K562 (cell line): ENCODE measurements at regions not wholly inside any gene's neighbourhood (a gene's known extent, or its start where the extent isn't known, plus 50 kb on each side); places are given as distances from the start of the nearest gene placed in this dataset.

Experiments used
- BRD9 ChIP-seq: fragments of 450-650 bp; IDR thresholded peaks from 2 replicates; pipeline ENCODE4 v1.6.1; 2018; ENCODE audit warnings: low read depth; ENCODE audit not compliant: partially characterized antibody
- HDAC1 ChIP-seq, 2 experiments: fragments of 450-650 bp; IDR thresholded peaks; 2 replicates each; pipeline ENCODE4 v1.6.1; 2016 to 2017; ENCODE audit warnings: inconsistent platforms in 1 of 2, mild to moderate bottlenecking in 1 of 2, moderate library complexity in 1 of 2
- HINFP ChIP-seq: fragments of 450-650 bp; conservative IDR thresholded peaks from 2 replicates; pipeline ENCODE4 v1.6.1; 2016; ENCODE audit warnings: missing genetic modification characterization, low read depth, mild to moderate bottlenecking, control low read depth, missing compliant biosample characterization
- HSF4 ChIP-seq: fragments of 250-450 bp; sonication (Bioruptor Pico); IDR thresholded peaks from 2 replicates; pipeline ENCODE4 v2.1.2; 2022; ENCODE audit warnings: mild to moderate bottlenecking, moderate library complexity, borderline replicate concordance
- JUN ChIP-seq, 2 experiments: sonication (generic) in 1 of 2; formaldehyde crosslinking in 1 of 2; IDR thresholded peaks; 2 replicates each; pipeline versions ENCODE4 v1.6.1 to v1.8.0; 2012 to 2022; ENCODE audit warnings: borderline replicate concordance in 2 of 2, mild to moderate bottlenecking in 2 of 2, improper control_type of control experiment in 1 of 2, low read depth in 1 of 2, low read length in 1 of 2, missing genetic modification reagents in 1 of 2
- NCOA6 ChIP-seq: fragments of 450-650 bp; IDR thresholded peaks from 2 replicates; pipeline ENCODE4 v1.6.1; 2017; ENCODE audit warnings: mild to moderate bottlenecking
- NR2C2 ChIP-seq, 2 experiments: fragments of 200-800 bp in 1 of 2; sonication (Bioruptor generic) in 1 of 2; sonication (generic) in 1 of 2; formaldehyde crosslinking in 1 of 2; IDR thresholded peaks; 2 replicates each; pipeline versions ENCODE4 v1.6.1 to v1.8.0; 2016 to 2022; ENCODE audit warnings: mild to moderate bottlenecking in 1 of 2, missing compliant biosample characterization in 1 of 2, missing genetic modification characterization in 1 of 2, missing genetic modification reagents in 1 of 2
- THRB ChIP-seq: fragments of 450-650 bp; formaldehyde crosslinking; conservative IDR thresholded peaks from 2 replicates; pipeline ENCODE4 v1.4.0; 2022; ENCODE audit warnings: mild to moderate bottlenecking, missing genetic modification characterization
- ZBTB11 ChIP-seq, 3 experiments: fragments of 200-800 bp in 1 of 3; fragments of 250-450 bp in 1 of 3; fragments of 450-650 bp in 1 of 3; sonication (Bioruptor Pico) in 1 of 3; sonication (Bioruptor generic) in 1 of 3; formaldehyde crosslinking in 1 of 3; IDR thresholded peaks; 2 replicates each; pipeline versions ENCODE4 v1.6.1 to v1.8.0; 2016 to 2022; ENCODE audit warnings: mild to moderate bottlenecking in 2 of 3, missing genetic modification characterization in 2 of 3, missing compliant biosample characterization in 1 of 3, moderate library complexity in 1 of 3
- ZBTB34 ChIP-seq: fragments of 250-450 bp; sonication (Bioruptor Pico); IDR thresholded peaks from 2 replicates; pipeline ENCODE4 v1.8.0; 2021; ENCODE audit warnings: mild to moderate bottlenecking, moderate library complexity
- ZNF165 ChIP-seq: fragments of 250-450 bp; sonication (Bioruptor Pico); IDR thresholded peaks from 2 replicates; pipeline ENCODE4 v1.4.0; 2020; ENCODE audit warnings: borderline replicate concordance
- ZNF445 ChIP-seq: fragments of 250-450 bp; sonication (Bioruptor Pico); IDR thresholded peaks from 2 replicates; pipeline ENCODE4 v1.4.0; 2020; ENCODE audit warnings: low read depth, mild to moderate bottlenecking, moderate library complexity
- TF ChIP-seq, protein P1 (sequence below): fragments of 450-650 bp; formaldehyde crosslinking; IDR thresholded peaks from 2 replicates; pipeline ENCODE4 v1.4.0; 2022; ENCODE audit warnings: missing genetic modification characterization
- TF ChIP-seq, protein P2 (sequence below), 2 experiments: fragments of 200-800 bp in 1 of 2; sonication (Bioruptor generic) in 1 of 2; sonication (generic) in 1 of 2; formaldehyde crosslinking in 1 of 2; IDR thresholded peaks in 1 of 2; conservative IDR thresholded peaks in 1 of 2; 2 replicates each; pipeline versions ENCODE4 v1.5.0 to v1.6.1; 2016 to 2020; ENCODE audit warnings: missing compliant biosample characterization in 1 of 2, missing genetic modification characterization in 1 of 2, missing genetic modification reagents in 1 of 2

GRCh38 chr2:103469800-103470199 lies 708.0 kb downstream of the TMEM182 start (continued):
- no peak for TF ChIP-seq NR2C2 (CRISPR knock-in tag; IDR thresholded peaks at IDR 0.05)
- peak; percentile 28; the same call in 1 of the 2 replicates for TF ChIP-seq NR2C2 (tag; IDR thresholded peaks at IDR 0.05)
- 0 out of 6 replicates have a peak, but pooled peaks of 1 of the 3 experiments have one; percentile 58 for TF ChIP-seq ZBTB11 (CRISPR knock-in tag; IDR thresholded peaks at IDR 0.05)
- no peak for TF ChIP-seq JUN (IDR thresholded peaks at IDR 0.05; ENCODE audit: borderline replicate concordance, low read depth, low read length)
- no peak for TF ChIP-seq JUN (CRISPR knock-in tag; IDR thresholded peaks at IDR 0.05; ENCODE audit: borderline replicate concordance)
- TF ChIP-seq NCOA6: no peak
- TF ChIP-seq ZBTB34 (CRISPR knock-in tag): peak; percentile 61; the same call in 1 of the 2 replicates
- TF ChIP-seq, protein P1, sequence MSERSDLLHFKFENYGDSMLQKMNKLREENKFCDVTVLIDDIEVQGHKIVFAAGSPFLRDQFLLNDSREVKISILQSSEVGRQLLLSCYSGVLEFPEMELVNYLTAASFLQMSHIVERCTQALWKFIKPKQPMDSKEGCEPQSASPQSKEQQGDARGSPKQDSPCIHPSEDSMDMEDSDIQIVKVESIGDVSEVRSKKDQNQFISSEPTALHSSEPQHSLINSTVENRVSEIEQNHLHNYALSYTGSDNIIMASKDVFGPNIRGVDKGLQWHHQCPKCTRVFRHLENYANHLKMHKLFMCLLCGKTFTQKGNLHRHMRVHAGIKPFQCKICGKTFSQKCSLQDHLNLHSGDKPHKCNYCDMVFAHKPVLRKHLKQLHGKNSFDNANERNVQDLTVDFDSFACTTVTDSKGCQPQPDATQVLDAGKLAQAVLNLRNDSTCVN: peak; percentile 37; the same call in 1 of the 2 replicates
- TF ChIP-seq THRB (CRISPR knock-in tag): 0 out of 2 replicates have a peak, but pooled peaks have one; percentile 61
- TF ChIP-seq ZNF445 (CRISPR knock-in tag): 0 out of 2 replicates have a peak, but pooled peaks have one; percentile 72
- TF ChIP-seq BRD9: no peak
- peak; percentile 89 for TF ChIP-seq HINFP (tag)
- TF ChIP-seq ZNF165 (CRISPR knock-in tag): no peak
- TF ChIP-seq, protein P2, sequence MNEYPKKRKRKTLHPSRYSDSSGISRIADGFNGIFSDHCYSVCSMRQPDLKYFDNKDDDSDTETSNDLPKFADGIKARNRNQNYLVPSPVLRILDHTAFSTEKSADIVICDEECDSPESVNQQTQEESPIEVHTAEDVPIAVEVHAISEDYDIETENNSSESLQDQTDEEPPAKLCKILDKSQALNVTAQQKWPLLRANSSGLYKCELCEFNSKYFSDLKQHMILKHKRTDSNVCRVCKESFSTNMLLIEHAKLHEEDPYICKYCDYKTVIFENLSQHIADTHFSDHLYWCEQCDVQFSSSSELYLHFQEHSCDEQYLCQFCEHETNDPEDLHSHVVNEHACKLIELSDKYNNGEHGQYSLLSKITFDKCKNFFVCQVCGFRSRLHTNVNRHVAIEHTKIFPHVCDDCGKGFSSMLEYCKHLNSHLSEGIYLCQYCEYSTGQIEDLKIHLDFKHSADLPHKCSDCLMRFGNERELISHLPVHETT (CRISPR knock-in tag; conservative IDR thresholded peaks at IDR 0.05 in 1 of 2, IDR thresholded peaks at IDR 0.05 in 1 of 2): peak in 1 of 2 experiments; percentile 90; a peak in 2 of 4 replicates
- no peak for TF ChIP-seq HDAC1 (IDR thresholded peaks at IDR 0.05)
- peak; percentile 70; the same call in 1 of the 2 replicates for TF ChIP-seq HSF4 (CRISPR knock-in tag)
